ENCODE measurements at regions not wholly inside any gene's neighbourhood (a gene's known extent, or its start where the extent isn't known, plus 50 kb on each side); places are given as distances from the start of the nearest gene placed in this dataset.

GRCh38 chr12:24741216-24741615, 207.7 kb downstream of the BCAT1 start:
- TF ChIP-seq, protein P1, sequence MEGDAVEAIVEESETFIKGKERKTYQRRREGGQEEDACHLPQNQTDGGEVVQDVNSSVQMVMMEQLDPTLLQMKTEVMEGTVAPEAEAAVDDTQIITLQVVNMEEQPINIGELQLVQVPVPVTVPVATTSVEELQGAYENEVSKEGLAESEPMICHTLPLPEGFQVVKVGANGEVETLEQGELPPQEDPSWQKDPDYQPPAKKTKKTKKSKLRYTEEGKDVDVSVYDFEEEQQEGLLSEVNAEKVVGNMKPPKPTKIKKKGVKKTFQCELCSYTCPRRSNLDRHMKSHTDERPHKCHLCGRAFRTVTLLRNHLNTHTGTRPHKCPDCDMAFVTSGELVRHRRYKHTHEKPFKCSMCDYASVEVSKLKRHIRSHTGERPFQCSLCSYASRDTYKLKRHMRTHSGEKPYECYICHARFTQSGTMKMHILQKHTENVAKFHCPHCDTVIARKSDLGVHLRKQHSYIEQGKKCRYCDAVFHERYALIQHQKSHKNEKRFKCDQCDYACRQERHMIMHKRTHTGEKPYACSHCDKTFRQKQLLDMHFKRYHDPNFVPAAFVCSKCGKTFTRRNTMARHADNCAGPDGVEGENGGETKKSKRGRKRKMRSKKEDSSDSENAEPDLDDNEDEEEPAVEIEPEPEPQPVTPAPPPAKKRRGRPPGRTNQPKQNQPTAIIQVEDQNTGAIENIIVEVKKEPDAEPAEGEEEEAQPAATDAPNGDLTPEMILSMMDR (IDR thresholded peaks at IDR 0.05), result no peak
- TF ChIP-seq POLR2A (IDR thresholded peaks at IDR 0.05) (no peak), EP300 (IDR thresholded peaks at IDR 0.05) (no peak)
